Naive B cell (primary cell): ENCODE measurements at regions not wholly inside any gene's neighbourhood (a gene's known extent, or its start where the extent isn't known, plus 50 kb on each side); places are given as distances from the start of the nearest gene placed in this dataset.
"Not testable (repeated sequence)": the region's sequence is repeated elsewhere in the genome, so short reads cannot be mapped to it uniquely, and the experiment has no call there.

Experiments used
- ATAC-seq, 2 donors: fragments of 150-1000 bp; cut with Tn5 transposase; 2 replicates each; pipeline ENCODE4 v1.10.0; 2021; ENCODE audit warnings: low read depth in 2 of 2, mild to moderate bottlenecking in 2 of 2, moderate library complexity in 2 of 2
- DNase-seq: peaks from one replicate; pipeline ENCODE4 v3.0.0; 2022
- H3K27ac Mint-ChIP-seq, 6 donors: one replicate each; pipeline ENCODE4 v1.8.0; 2020 to 2022; ENCODE audit warnings: mild to moderate bottlenecking in 6 of 6, mixed read lengths in 6 of 6, moderate library complexity in 5 of 6, inconsistent platforms in 2 of 6
- H3K27me3 Mint-ChIP-seq, 3 donors: one replicate each; pipeline ENCODE4 v1.8.0; 2021 to 2022; ENCODE audit warnings: mixed read lengths in 3 of 3, mild to moderate bottlenecking in 1 of 3
- H3K36me3 Mint-ChIP-seq, 2 donors: one replicate each; pipeline ENCODE4 v1.8.0; 2020 to 2022; ENCODE audit warnings: mixed read lengths in 2 of 2, inconsistent platforms in 1 of 2, mild to moderate bottlenecking in 1 of 2
- H3K4me1 Mint-ChIP-seq, 3 donors: one replicate each; pipeline ENCODE4 v1.8.0; 2020 to 2022; ENCODE audit warnings: mixed read lengths in 3 of 3, inconsistent platforms in 1 of 3, mild to moderate bottlenecking in 1 of 3, moderate library complexity in 1 of 3
- H3K4me3 Mint-ChIP-seq, 8 donors: one replicate each; pipeline ENCODE4 v1.8.0; 2020 to 2022; ENCODE audit warnings: mild to moderate bottlenecking in 8 of 8, mixed read lengths in 8 of 8, moderate library complexity in 8 of 8, inconsistent platforms in 2 of 8
- H3K9me3 Mint-ChIP-seq, 7 donors: one replicate each; pipeline ENCODE4 v1.8.0; 2020 to 2022; ENCODE audit warnings: mixed read lengths in 7 of 7, mild to moderate bottlenecking in 5 of 7, inconsistent platforms in 2 of 7, moderate library complexity in 1 of 7

GRCh38 chr4:177961761-177962380, 519.6 kb upstream of the AGA start:
- ATAC-seq (no peak), DNase-seq (no peak)
- H3K4me3 Mint-ChIP-seq, result no peak overlapping the region
- H3K4me1 Mint-ChIP-seq, result no peaks in the 10 kb centered on the region
- peaks cover 0 to 11% (median 0%) of the 10 kb centered on the region in 7 donors for H3K9me3 Mint-ChIP-seq
- H3K27me3 Mint-ChIP-seq, result no peaks in the 10 kb centered on the region
- no peaks in the 10 kb centered on the region for H3K36me3 Mint-ChIP-seq
- H3K27ac Mint-ChIP-seq, result no peak overlapping the region

- Mint-ChIP-seq H3K4me3 (no peak overlapping the region), H3K27me3 (no peaks in the 10 kb centered on the region)
These were observed 521.8 kb upstream of the AGA start for GRCh38 chr4:177964061-177964460.

GRCh38 chr4:177964693-177965168, 522.5 kb upstream of the AGA start:
- Mint-ChIP-seq H3K4me1 (no peaks in the 10 kb centered on the region), H3K27me3 (no peaks in the 10 kb centered on the region), H3K4me3 (no peak overlapping the region), H3K27ac (no peak overlapping the region), H3K36me3 (no peaks in the 10 kb centered on the region), H3K9me3 (peaks cover 0 to 11% (median 0%) of the 10 kb centered on the region in 7 donors)
- DNase-seq, result no peak
- ATAC-seq, result no peak

More at GRCh38 chr4:177964061-177964460, 521.8 kb upstream of the AGA start:
- Mint-ChIP-seq H3K4me1 (no peaks in the 10 kb centered on the region), H3K36me3 (no peaks in the 10 kb centered on the region), H3K27ac (no peak overlapping the region), H3K9me3 (peaks cover 0 to 11% (median 0%) of the 10 kb centered on the region in 7 donors)
- DNase-seq, result no peak
- no peak for ATAC-seq

GRCh38 chr4:177967328-177967727, 525.1 kb upstream of the AGA start:
- ATAC-seq (no peak), DNase-seq (no peak)
- H3K9me3 Mint-ChIP-seq, result peaks cover 0 to 10% (median 0%) of the 10 kb centered on the region in 7 donors

GRCh38 chr4:177968817-177969442, 526.7 kb upstream of the AGA start:
- DNase-seq, result no peak

More at GRCh38 chr4:177967328-177967727, 525.1 kb upstream of the AGA start:
- Mint-ChIP-seq H3K4me1 (no peaks in the 10 kb centered on the region), H3K27ac (no peak overlapping the region), H3K36me3 (no peaks in the 10 kb centered on the region), H3K4me3 (no peak overlapping the region), H3K27me3 (no peaks in the 10 kb centered on the region)

GRCh38 chr4:177974461-177974860, 532.2 kb upstream of the AGA start:
- ATAC-seq (no peak), DNase-seq (no peak)
- Mint-ChIP-seq H3K36me3 (no peaks in the 10 kb centered on the region), H3K27ac (no peak overlapping the region), H3K27me3 (no peaks in the 10 kb centered on the region), H3K4me1 (no peaks in the 10 kb centered on the region), H3K4me3 (no peak overlapping the region), H3K9me3 (peaks cover 0 to 5% (median 0%) of the 10 kb centered on the region in 7 donors)

More at GRCh38 chr4:177968817-177969442, 526.7 kb upstream of the AGA start:
- H3K36me3 Mint-ChIP-seq, result no peaks in the 10 kb centered on the region
- H3K9me3 Mint-ChIP-seq, result peaks cover 0 to 6% (median 0%) of the 10 kb centered on the region in 7 donors
- no peaks in the 10 kb centered on the region for H3K4me1 Mint-ChIP-seq
- no peak for ATAC-seq
- H3K27ac Mint-ChIP-seq, result no peak overlapping the region
- no peaks in the 10 kb centered on the region for H3K27me3 Mint-ChIP-seq
- no peak overlapping the region for H3K4me3 Mint-ChIP-seq

- ATAC-seq, result no peak
- H3K9me3 Mint-ChIP-seq, result peaks cover 0 to 5% (median 0%) of the 10 kb centered on the region in 7 donors
- H3K27ac Mint-ChIP-seq, result no peak overlapping the region
- no peaks in the 10 kb centered on the region for H3K27me3 Mint-ChIP-seq
- no peak overlapping the region for H3K4me3 Mint-ChIP-seq
- H3K4me1 Mint-ChIP-seq, result no peaks in the 10 kb centered on the region
- no peak for DNase-seq
- no peaks in the 10 kb centered on the region for H3K36me3 Mint-ChIP-seq
These were observed 533.2 kb upstream of the AGA start for GRCh38 chr4:177975315-177975987.

- Mint-ChIP-seq H3K9me3 (no peaks in the 10 kb centered on the region), H3K4me3 (no peak overlapping the region), H3K4me1 (no peaks in the 10 kb centered on the region), H3K36me3 (no peaks in the 10 kb centered on the region), H3K27ac (no peak overlapping the region), H3K27me3 (no peaks in the 10 kb centered on the region)
- DNase-seq, result no peak
- ATAC-seq, result no peak
These were observed 544.0 kb upstream of the AGA start for GRCh38 chr4:177986236-177986635.

- Mint-ChIP-seq H3K4me1 (no peaks in the 10 kb centered on the region), H3K27me3 (no peaks in the 10 kb centered on the region), H3K4me3 (no peak overlapping the region), H3K27ac (no peak overlapping the region), H3K36me3 (no peaks in the 10 kb centered on the region), H3K9me3 (no peaks in the 10 kb centered on the region)
- ATAC-seq (no peak), DNase-seq (no peak)
These were observed 545.7 kb upstream of the AGA start for GRCh38 chr4:177987896-177988295.

GRCh38 chr4:177989503-177990201, 547.4 kb upstream of the AGA start:
- Mint-ChIP-seq H3K9me3 (no peaks in the 10 kb centered on the region), H3K36me3 (no peaks in the 10 kb centered on the region), H3K4me1 (no peaks in the 10 kb centered on the region), H3K27me3 (no peaks in the 10 kb centered on the region), H3K27ac (no peak overlapping the region), H3K4me3 (no peak overlapping the region)
- no peak for ATAC-seq
- no peak for DNase-seq

- Mint-ChIP-seq H3K36me3 (no peaks in the 10 kb centered on the region), H3K4me1 (no peaks in the 10 kb centered on the region), H3K9me3 (peaks cover 0 to 16% (median 4%) of the 10 kb centered on the region in 7 donors), H3K4me3 (no peak overlapping the region), H3K27me3 (no peaks in the 10 kb centered on the region), H3K27ac (no peak overlapping the region)
- ATAC-seq, result no peak
- no peak for DNase-seq
These were observed 560.9 kb upstream of the AGA start for GRCh38 chr4:178003098-178003657.

GRCh38 chr4:178010596-178010995, 568.4 kb upstream of the AGA start:
- Mint-ChIP-seq H3K4me3 (no peak overlapping the region), H3K36me3 (no peaks in the 10 kb centered on the region), H3K4me1 (no peaks in the 10 kb centered on the region), H3K9me3 (peaks cover 0 to 10% (median 4%) of the 10 kb centered on the region in 7 donors), H3K27me3 (no peaks in the 10 kb centered on the region), H3K27ac (no peak overlapping the region)
- no peak for ATAC-seq
- DNase-seq, result no peak

- H3K36me3 Mint-ChIP-seq, H3K27me3 Mint-ChIP-seq, ATAC-seq, H3K27ac Mint-ChIP-seq, H3K4me3 Mint-ChIP-seq, H3K9me3 Mint-ChIP-seq, DNase-seq, H3K4me1 Mint-ChIP-seq: not testable (repeated sequence)
These were observed 572.8 kb upstream of the AGA start for GRCh38 chr4:178015046-178015445.
